SU-DHL-6 (cell line): ENCODE measurements at regions not wholly inside any gene's neighbourhood (a gene's known extent, or its start where the extent isn't known, plus 50 kb on each side); places are given as distances from the start of the nearest gene placed in this dataset.

Experiments used
- EZH2phosphoT487 ChIP-seq: fragments of 200-600 bp; sonication (generic), shearing (Covaris generic); conservative IDR thresholded peaks from 2 replicates; pipeline ENCODE4 v1.6.1; 2018; ENCODE audit warnings: mild to moderate bottlenecking, antibody characterized with exemption, low read length, moderate library complexity, mixed read lengths
- TF ChIP-seq, protein P1 (sequence below): fragments of 200-600 bp; sonication (generic); IDR thresholded peaks from one replicate; pipeline ENCODE4 v1.5.1; 2017; ENCODE audit warnings: antibody characterized with exemption, mild to moderate bottlenecking, low read length, moderate library complexity; ENCODE audit not compliant: insufficient read depth, poor library complexity, severe bottlenecking

DNA sequence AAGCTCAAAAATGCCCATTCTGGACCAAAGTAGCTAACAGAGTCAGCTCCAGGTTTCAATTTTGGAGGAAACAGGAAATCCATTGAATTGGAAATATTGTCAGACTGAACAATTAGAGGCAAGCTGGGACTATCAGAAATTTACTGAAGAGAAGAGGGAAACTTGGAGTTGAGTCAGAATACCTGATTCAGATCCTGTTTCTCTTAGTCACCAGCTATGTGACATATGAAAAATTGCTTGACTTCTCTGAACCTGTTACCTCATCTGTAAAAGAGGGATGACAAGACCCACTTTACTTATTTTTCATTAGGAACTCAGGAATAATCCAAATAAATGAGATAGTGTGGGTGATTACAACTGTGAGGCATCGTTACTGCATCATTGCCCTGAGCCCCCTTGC lies 148.9 kb upstream of the CADM1 start:
- TF ChIP-seq, protein P1, sequence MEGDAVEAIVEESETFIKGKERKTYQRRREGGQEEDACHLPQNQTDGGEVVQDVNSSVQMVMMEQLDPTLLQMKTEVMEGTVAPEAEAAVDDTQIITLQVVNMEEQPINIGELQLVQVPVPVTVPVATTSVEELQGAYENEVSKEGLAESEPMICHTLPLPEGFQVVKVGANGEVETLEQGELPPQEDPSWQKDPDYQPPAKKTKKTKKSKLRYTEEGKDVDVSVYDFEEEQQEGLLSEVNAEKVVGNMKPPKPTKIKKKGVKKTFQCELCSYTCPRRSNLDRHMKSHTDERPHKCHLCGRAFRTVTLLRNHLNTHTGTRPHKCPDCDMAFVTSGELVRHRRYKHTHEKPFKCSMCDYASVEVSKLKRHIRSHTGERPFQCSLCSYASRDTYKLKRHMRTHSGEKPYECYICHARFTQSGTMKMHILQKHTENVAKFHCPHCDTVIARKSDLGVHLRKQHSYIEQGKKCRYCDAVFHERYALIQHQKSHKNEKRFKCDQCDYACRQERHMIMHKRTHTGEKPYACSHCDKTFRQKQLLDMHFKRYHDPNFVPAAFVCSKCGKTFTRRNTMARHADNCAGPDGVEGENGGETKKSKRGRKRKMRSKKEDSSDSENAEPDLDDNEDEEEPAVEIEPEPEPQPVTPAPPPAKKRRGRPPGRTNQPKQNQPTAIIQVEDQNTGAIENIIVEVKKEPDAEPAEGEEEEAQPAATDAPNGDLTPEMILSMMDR: no peak
- TF ChIP-seq EZH2phosphoT487: no peak
